GM12878 (cell line): ENCODE measurements at regions not wholly inside any gene's neighbourhood (a gene's known extent, or its start where the extent isn't known, plus 50 kb on each side); places are given as distances from the start of the nearest gene placed in this dataset.

ENCODE experiments used
- CTCF ChIP-seq, 3 experiments: IDR thresholded peaks in 2 of 3; conservative IDR thresholded peaks in 1 of 3; 2 replicates each; pipeline ENCODE4 v1.5.1; 2011; ENCODE audit warnings: low read depth in 3 of 3, low read length in 3 of 3, mild to moderate bottlenecking in 3 of 3, control low read depth in 2 of 3, moderate library complexity in 2 of 3, inconsistent platforms in 1 of 3, mixed read lengths in 1 of 3; ENCODE audit not compliant: control insufficient read depth in 2 of 3, insufficient read depth in 1 of 3; ENCODE audit errors: extremely low read depth in 1 of 3
- SREBF2 ChIP-seq: IDR thresholded peaks from 2 replicates; pipeline ENCODE4 v1.6.1; 2012; ENCODE audit warnings: mild to moderate bottlenecking, low read length

- TF ChIP-seq CTCF (IDR thresholded peaks at IDR 0.05 in 2 of 3, conservative IDR thresholded peaks at IDR 0.05 in 1 of 3; ENCODE audit: control insufficient read depth in 2 of 3, extremely low read depth in 1 of 3, insufficient read depth in 1 of 3, low read depth in 3 of 3, low read length in 3 of 3) (no peak), SREBF2 (no peak)
These were observed 300.2 kb downstream of the SHANK2 start for GRCh38 chr11:70952191-70952590.
